HCT116 (cell line): ENCODE measurements at regions not wholly inside any gene's neighbourhood (a gene's known extent, or its start where the extent isn't known, plus 50 kb on each side); places are given as distances from the start of the nearest gene placed in this dataset.

Experiments used
- CEBPB ChIP-seq: IDR thresholded peaks from 2 replicates; pipeline ENCODE4 v1.6.1; 2012; ENCODE audit warnings: low read depth
- CTCF ChIP-seq, 3 experiments: fragments of 200-600 bp in 1 of 3; sonication (generic) in 1 of 3; IDR thresholded peaks in 2 of 3; conservative IDR thresholded peaks in 1 of 3; 2 replicates each; pipeline ENCODE4 v1.5.1; 2012 to 2017; ENCODE audit warnings: low read depth in 2 of 3, low read length in 2 of 3, antibody characterized with exemption in 1 of 3, borderline replicate concordance in 1 of 3, control low read depth in 1 of 3, mild to moderate bottlenecking in 1 of 3, mixed read lengths in 1 of 3, mixed run types in 1 of 3, moderate library complexity in 1 of 3; ENCODE audit not compliant: insufficient read depth in 1 of 3
- POLR2A ChIP-seq: IDR thresholded peaks from 2 replicates; pipeline ENCODE4 v1.7.0; 2011; ENCODE audit warnings: borderline replicate concordance; ENCODE audit not compliant: insufficient read depth, insufficient read length; ENCODE audit errors: extremely low read depth

GRCh38 chr1:95383111-95383510 is 149.1 kb downstream of the RWDD3 start:
- TF ChIP-seq CTCF (IDR thresholded peaks at IDR 0.05 in 2 of 3, conservative IDR thresholded peaks at IDR 0.05 in 1 of 3; ENCODE audit: borderline replicate concordance in 1 of 3, insufficient read depth in 1 of 3, low read depth in 2 of 3, low read length in 2 of 3) (no peak), POLR2A (no peak), CEBPB (no peak)
